ENCODE measurements at regions not wholly inside any gene's neighbourhood (a gene's known extent, or its start where the extent isn't known, plus 50 kb on each side); places are given as distances from the start of the nearest gene placed in this dataset.

GRCh38 chr3:194267744-194268653 is 83.1 kb downstream of the CPN2 start:
- no peak for DNase-seq

GRCh38 chr3:194268654-194269512 is 82.2 kb downstream of the CPN2 start:
- DNase-seq = no peak

- peak in 1 of 2 donors; percentile 2 for DNase-seq
These were observed 81.5 kb downstream of the CPN2 start for GRCh38 chr3:194269610-194270145.

- no peak for DNase-seq
These were observed 80.3 kb downstream of the CPN2 start for GRCh38 chr3:194270627-194271459.

DNA sequence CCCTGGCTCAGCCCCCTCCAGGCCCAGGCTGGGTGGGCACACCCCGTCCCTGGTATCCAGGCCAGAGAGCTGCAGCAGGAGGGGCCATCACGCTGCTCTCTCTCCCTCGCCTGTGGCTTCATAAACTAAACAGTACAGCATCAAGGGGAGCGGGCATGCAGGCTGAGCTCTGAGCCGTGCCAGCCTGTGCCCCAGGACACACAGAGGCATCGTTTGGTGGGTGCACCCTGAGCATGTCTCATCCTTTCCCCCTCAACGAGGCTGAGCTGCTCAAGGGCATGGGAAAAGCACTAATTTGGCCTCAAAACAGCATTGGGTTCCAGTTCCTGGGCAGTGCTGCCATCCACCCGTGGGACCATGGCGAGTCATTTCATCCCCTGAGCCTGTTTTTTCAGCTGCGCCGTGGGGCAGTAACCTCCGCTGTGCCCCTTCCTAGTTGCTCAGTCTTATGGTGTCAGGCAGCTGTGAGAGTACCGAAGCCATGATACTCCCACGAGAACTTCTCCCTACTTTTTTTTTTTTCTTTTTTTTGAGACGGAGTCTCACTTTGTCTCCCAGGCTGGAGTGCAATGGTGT is 79.6 kb downstream of the CPN2 start:
- no peak for DNase-seq

DNA sequence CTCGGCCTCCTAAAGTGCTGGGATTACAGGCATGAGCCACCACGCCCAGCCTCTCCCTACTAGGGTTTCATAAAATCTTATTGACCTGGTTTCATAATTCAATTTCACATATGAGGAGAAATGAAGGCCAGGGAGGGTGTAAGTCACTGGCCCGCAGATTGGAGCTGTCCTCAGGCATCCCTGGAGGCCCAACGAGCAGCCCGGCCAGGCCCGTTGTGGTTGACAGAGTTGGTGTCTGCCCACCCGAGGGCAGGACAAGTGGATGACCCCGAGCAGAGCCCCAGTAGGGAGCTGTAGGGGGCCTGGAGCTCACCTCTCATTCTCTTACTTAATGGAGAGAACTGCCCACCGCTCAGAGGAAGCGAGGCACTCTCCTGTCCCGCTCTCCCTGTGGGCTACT is 78.9 kb downstream of the CPN2 start:
- DNase-seq = no peak

GRCh38 chr3:194272861-194273742 is 78.0 kb downstream of the CPN2 start:
- no peak for DNase-seq

DNA sequence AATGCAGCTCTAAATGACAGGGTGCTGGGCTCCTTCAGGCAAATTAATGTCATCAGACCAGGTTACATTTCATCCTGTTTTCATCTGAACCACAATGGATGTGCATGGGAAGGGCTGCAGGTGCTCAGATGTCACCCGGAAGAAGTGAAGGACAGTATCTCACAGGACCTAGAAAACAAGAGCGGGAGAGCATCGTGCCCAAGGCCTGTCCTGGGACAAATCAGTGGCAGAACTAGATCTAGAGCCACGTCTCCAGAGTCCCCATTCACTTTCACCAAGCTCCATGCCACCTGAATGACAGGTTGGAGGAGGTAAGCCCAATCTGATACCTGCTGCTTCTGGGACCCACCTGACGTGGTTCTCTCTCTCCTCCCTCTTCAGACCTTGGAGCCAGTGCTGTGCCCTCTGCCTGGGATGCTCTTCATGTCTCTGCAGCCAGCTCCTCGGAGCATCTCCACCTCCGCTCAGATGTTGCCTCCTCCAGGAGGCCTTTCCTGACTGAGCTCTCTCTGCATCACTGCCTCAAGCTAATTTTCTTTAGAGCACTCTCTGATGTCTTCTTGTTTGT is 77.3 kb downstream of the CPN2 start:
- DNase-seq = no peak

- no peak for DNase-seq
These were observed 76.6 kb downstream of the CPN2 start for GRCh38 chr3:194274424-194275085.

GRCh38 chr3:194275291-194275690 is 75.8 kb downstream of the CPN2 start:
- DNase-seq = no peak

DNA sequence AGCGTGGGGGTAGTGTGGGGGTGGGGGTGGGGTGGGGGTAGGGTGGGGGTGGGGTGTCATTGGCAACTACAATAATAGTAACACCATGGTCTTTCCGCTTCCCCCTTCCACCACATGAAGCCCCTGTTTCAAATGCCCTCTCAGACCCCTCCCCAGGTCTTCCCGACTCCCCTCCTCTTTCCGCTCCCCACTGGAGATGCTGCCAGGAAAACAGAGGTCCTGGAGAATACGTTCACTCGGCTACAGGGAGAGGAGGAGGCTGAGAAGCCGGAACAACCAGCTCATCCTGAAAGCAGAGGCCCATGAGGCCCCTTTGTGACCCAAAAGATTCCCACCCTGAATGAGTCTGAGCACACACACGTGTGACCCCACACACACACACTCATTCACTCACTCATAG is 75.4 kb downstream of the CPN2 start:
- no peak for DNase-seq

GRCh38 chr3:194276768-194277103 is 74.4 kb downstream of the CPN2 start:
- DNase-seq = no peak

DNA sequence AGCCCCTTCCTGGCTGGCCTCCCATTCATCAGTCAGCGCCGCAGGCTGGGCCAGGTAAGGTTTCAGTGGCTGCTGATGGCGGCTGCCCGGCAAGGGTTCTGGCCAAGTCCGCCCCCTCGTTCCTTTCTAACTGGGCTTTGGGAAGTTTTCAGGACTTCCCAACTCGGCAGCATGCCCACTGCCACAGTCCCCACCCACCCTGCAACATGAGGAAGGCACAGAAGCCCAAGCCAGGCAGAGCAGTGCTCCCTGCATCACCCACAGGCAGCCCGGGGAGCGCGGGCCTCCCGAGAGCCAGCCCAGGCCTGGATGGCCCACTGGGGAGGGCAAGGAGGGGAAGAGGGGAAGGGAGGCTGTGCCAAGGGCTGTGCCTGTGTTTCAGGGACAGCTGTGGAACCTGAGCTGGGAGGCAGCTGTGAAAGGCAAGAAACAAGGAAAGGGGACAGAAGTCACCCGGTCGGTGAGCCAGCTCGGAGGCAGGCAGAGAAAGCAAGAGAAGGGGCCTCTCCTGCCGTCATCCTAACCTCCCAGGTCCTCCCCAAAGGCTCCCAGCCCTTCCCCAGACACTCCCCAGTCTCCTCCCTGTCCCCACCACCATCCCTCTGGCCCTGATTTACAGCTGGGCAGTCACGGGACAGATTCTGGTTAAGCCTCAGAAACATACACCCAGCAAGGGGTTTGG is 73.9 kb downstream of the CPN2 start:
- no peak for DNase-seq

- no peak for DNase-seq
These were observed 73.4 kb downstream of the CPN2 start for GRCh38 chr3:194277786-194278130.

- no peak for DNase-seq
These were observed 72.8 kb downstream of the CPN2 start for GRCh38 chr3:194278186-194278845.

DNA sequence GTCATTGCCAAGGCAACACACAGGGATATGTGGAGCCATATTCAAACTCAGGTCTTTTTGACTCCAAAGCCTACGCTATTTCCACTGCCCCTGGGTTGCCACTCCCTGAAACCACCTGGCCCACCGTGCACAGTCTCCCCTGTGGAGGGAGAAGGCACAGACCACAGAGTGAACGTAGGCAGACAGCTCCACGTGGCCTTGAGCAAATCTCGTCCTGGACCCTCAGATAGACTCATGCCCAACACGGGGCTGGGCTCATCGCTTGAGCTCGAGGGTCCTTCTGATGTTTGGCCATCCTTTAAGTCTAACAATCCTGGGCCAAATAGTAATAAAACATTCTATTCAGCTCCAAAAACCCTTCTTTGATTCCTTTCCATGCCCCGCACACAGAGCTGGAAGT is 72.0 kb downstream of the CPN2 start:
- no peak for DNase-seq

GRCh38 chr3:194279701-194280360 is 71.3 kb downstream of the CPN2 start:
- DNase-seq = no peak

DNA sequence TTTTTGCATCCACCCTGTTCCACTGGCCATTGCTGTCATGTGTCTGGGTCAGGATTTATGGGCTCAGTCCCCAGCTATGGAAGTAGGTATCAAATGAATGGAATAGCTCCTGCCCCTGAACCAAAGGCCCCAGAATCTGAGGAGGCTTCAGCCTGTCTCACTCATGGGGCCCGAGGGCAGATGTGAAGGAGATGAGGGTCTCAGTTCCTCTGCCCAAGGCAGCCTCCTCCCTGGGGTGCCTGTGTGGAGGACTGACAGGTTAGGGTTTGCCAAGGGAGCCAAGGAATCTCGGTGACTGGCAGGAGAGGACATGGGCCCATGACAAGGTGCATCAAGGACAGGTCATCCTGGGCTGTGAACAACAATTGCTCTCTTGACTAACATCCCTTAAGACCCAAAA is 70.4 kb downstream of the CPN2 start:
- DNase-seq = no peak

- DNase-seq = no peak
These were observed 69.8 kb downstream of the CPN2 start for GRCh38 chr3:194281306-194281705.

All from CD4-positive, alpha-beta T cell treated with Interferon alpha-2 for 1 hour (primary cell).